ENCODE measurements at regions not wholly inside any gene's neighbourhood (a gene's known extent, or its start where the extent isn't known, plus 50 kb on each side); places are given as distances from the start of the nearest gene placed in this dataset.

DNA sequence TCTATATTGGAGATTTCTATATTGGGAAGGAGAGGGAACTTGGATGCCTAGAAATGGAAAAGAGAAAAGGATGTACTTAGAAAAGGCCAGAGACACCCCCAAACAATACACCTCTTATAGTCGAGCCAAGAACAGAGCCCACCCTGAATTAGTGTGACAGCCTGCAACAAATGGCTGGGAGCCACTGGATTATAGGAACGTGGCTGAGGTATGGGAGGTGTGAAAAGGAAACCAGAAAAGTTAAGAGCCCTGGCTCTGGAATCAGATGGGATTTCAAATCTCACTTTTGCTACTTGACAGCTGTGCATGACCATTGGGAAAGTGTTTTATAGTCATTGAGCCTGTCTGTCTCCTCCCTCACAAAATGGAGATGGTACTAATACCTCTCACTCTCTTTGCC, 394.0 kb downstream of the ZNF521 start:
- Histone ChIP-seq H3K27me3 (ENCODE audit: insufficient read depth, low read length, poor library complexity, severe bottlenecking) (no peaks in the 10 kb centered on the region), H3K36me3 (ENCODE audit: insufficient read depth, low read length) (no peaks in the 10 kb centered on the region), H3K4me1 (ENCODE audit: insufficient read depth, low read length) (no peaks in the 10 kb centered on the region), H3K4me3 (ENCODE audit: low read length) (no peak overlapping the region), H3K9me3 (ENCODE audit: low read length) (no peaks in the 10 kb centered on the region), H3K27ac (ENCODE audit: low read depth, low read length) (no peak overlapping the region)
- Mint-ChIP-seq H3K27ac (no peak overlapping the region), H3K36me3 (no peaks in the 10 kb centered on the region), H3K9me3 (peaks cover 0 to 8% (median 0%) of the 10 kb centered on the region in 5 donors), H3K4me1 (no peaks in the 10 kb centered on the region), H3K27me3 (peaks cover 0 to 2% of the 10 kb centered on the region in 2 donors), H3K4me3 (no peak overlapping the region)
- ChIA-PET CTCF (no interaction called here), POLR2A (no interaction called here)
- no peak for DNase-seq

DNA sequence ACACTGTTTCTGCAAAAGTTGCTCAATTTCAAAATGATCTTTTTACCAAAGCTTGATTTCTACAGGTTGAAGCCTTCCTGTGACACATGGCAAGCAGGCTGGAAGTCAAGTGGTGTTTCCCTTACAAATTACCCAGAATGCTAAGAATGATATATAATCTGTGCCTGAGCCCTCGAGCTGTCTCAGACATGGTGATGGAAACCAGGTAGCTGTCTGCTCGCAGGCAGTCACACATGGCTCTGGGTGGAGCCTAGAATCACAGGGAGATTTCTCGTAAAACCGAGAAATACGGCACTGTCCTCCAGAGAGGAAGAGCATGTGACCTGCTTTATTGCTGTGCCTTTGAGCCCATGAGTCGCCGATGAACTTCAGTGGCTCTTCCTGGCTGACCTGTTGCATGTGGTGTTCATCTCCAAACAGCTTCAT, 392.9 kb downstream of the ZNF521 start:
- CTCF ChIA-PET, result no interaction called here
- H3K27me3 ChIP-seq (ENCODE audit: insufficient read depth, low read length, poor library complexity, severe bottlenecking), result no peaks in the 10 kb centered on the region
- H3K27me3 Mint-ChIP-seq, result peaks cover 0 to 2% of the 10 kb centered on the region in 2 donors

DNA sequence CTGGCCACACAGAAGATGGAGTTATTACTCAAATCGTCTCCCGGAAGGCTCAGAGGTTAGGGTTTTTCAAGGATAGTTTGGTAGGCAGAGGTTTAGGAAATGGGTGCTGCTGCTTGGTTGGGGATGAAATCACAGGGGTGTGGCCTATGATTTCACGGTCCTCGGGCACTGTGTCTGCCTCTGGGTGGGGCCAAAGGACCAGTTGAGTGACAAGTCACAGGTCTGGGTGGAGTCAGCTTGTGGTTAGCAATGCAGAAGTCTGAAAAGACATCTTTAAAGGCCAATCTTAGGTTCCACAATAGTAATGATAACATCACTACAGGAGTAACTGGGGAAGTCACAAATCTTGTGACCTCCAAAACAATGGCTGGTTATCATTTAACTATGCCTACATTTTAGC, 387.8 kb downstream of the ZNF521 start:
- peaks cover 0 to 7% (median 3%) of the 10 kb centered on the region in 5 donors for H3K9me3 Mint-ChIP-seq
- H3K4me1 ChIP-seq (ENCODE audit: insufficient read depth, low read length), result no peaks in the 10 kb centered on the region
- no peaks in the 10 kb centered on the region for H3K27me3 ChIP-seq (ENCODE audit: insufficient read depth, low read length, poor library complexity, severe bottlenecking)
- H3K4me3 Mint-ChIP-seq, result no peak overlapping the region
- H3K27me3 Mint-ChIP-seq, result peaks cover 0 to 2% of the 10 kb centered on the region in 2 donors
- H3K4me3 ChIP-seq (ENCODE audit: low read length), result no peak overlapping the region
- ChIA-PET POLR2A (no interaction called here), CTCF (no interaction called here)
- no peaks in the 10 kb centered on the region for H3K36me3 ChIP-seq (ENCODE audit: insufficient read depth, low read length)
- no peak overlapping the region for H3K27ac Mint-ChIP-seq
- H3K27ac ChIP-seq (ENCODE audit: low read depth, low read length), result no peak overlapping the region
- no peaks in the 10 kb centered on the region for H3K9me3 ChIP-seq (ENCODE audit: low read length)
- H3K36me3 Mint-ChIP-seq, result no peaks in the 10 kb centered on the region
- H3K4me1 Mint-ChIP-seq, result no peaks in the 10 kb centered on the region
- DNase-seq, result no peak

More for the DNA sequence above, 392.9 kb downstream of the ZNF521 start:
- no peak overlapping the region for H3K27ac Mint-ChIP-seq
- DNase-seq, result no peak
- no peaks in the 10 kb centered on the region for H3K36me3 Mint-ChIP-seq
- H3K36me3 ChIP-seq (ENCODE audit: insufficient read depth, low read length), result no peaks in the 10 kb centered on the region
- peaks cover 0 to 8% (median 0%) of the 10 kb centered on the region in 5 donors for H3K9me3 Mint-ChIP-seq
- H3K4me1 ChIP-seq (ENCODE audit: insufficient read depth, low read length), result no peaks in the 10 kb centered on the region
- no peak overlapping the region for H3K4me3 Mint-ChIP-seq
- H3K4me1 Mint-ChIP-seq, result no peaks in the 10 kb centered on the region
- no peaks in the 10 kb centered on the region for H3K9me3 ChIP-seq (ENCODE audit: low read length)
- POLR2A ChIA-PET, result no interaction called here
- H3K4me3 ChIP-seq (ENCODE audit: low read length), result no peak overlapping the region
- no peak overlapping the region for H3K27ac ChIP-seq (ENCODE audit: low read depth, low read length)

DNA sequence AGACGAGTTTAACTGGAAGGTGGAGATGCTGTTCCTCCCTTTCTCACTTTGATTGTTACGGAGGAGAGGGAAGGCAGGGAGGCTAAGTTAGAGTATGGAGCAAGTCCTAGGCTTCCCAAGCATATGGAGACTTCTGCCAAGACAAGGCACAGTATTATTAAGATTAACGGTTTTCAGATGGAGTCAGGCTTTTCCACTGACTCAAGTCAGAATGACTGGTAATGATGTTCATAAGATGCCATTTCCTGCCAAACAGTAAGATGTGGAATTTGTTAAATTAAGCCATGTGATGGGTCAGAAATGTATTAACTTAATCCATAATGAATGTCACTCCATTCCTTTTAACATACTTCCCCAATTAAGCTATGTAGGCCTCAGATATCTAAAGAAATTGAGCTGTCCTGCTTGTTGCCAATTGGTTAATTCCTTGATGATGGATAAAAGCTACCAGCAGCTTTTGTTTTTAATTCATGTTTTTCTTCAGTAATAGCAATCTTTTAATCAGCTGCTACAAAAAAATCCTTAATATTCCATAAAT, 383.7 kb downstream of the ZNF521 start:
- CTCF ChIA-PET, result no interaction called here

DNA sequence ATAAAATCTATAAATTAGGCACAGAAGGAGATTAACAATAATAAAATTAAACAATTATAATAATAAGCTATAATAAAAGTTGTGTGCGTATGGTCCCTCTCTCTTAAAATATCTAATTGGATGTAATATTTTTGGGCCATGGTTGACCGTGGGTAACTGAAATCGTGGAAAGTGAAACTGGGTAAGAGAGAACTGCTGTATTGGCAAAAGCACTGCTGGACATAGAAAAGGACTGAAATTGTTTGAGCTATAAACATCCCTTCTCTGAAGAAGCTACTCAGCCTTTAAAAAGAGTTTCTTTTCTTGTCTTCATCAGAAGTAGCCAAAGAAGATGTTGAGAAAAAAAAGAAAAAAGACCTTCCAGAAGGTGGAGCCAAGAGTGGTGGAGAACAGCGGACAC, 379.4 kb downstream of the ZNF521 start:
- ChIA-PET POLR2A (no interaction called here), CTCF (no interaction called here)
- H3K27me3 Mint-ChIP-seq, result peaks cover 3% of the 10 kb centered on the region in 2 donors
- no peaks in the 10 kb centered on the region for H3K36me3 Mint-ChIP-seq
- no peak overlapping the region for H3K27ac Mint-ChIP-seq
- no peaks in the 10 kb centered on the region for H3K4me1 ChIP-seq (ENCODE audit: insufficient read depth, low read length)
- H3K4me3 Mint-ChIP-seq, result no peak overlapping the region
- no peaks in the 10 kb centered on the region for H3K27me3 ChIP-seq (ENCODE audit: insufficient read depth, low read length, poor library complexity, severe bottlenecking)
- peaks cover 0 to 2% (median 0%) of the 10 kb centered on the region in 5 donors for H3K9me3 Mint-ChIP-seq
- no peak overlapping the region for H3K27ac ChIP-seq (ENCODE audit: low read depth, low read length)
- H3K36me3 ChIP-seq (ENCODE audit: insufficient read depth, low read length), result no peaks in the 10 kb centered on the region
- H3K4me3 ChIP-seq (ENCODE audit: low read length), result no peak overlapping the region
- no peak for DNase-seq
- H3K4me1 Mint-ChIP-seq, result no peaks in the 10 kb centered on the region
- no peaks in the 10 kb centered on the region for H3K9me3 ChIP-seq (ENCODE audit: low read length)

More for the DNA sequence above, 383.7 kb downstream of the ZNF521 start:
- no peaks in the 10 kb centered on the region for H3K27me3 ChIP-seq (ENCODE audit: insufficient read depth, low read length, poor library complexity, severe bottlenecking)
- no peaks in the 10 kb centered on the region for H3K4me1 ChIP-seq (ENCODE audit: insufficient read depth, low read length)
- H3K27ac Mint-ChIP-seq, result no peak overlapping the region
- H3K4me1 Mint-ChIP-seq, result no peaks in the 10 kb centered on the region
- no peak overlapping the region for H3K27ac ChIP-seq (ENCODE audit: low read depth, low read length)
- POLR2A ChIA-PET, result no interaction called here
- H3K9me3 ChIP-seq (ENCODE audit: low read length), result no peaks in the 10 kb centered on the region
- no peaks in the 10 kb centered on the region for H3K36me3 ChIP-seq (ENCODE audit: insufficient read depth, low read length)
- peaks cover 0 to 2% of the 10 kb centered on the region in 2 donors for H3K27me3 Mint-ChIP-seq
- no peak for DNase-seq
- no peaks in the 10 kb centered on the region for H3K36me3 Mint-ChIP-seq
- no peak overlapping the region for H3K4me3 Mint-ChIP-seq
- H3K4me3 ChIP-seq (ENCODE audit: low read length), result no peak overlapping the region
- H3K9me3 Mint-ChIP-seq, result peaks cover 0 to 4% (median 2%) of the 10 kb centered on the region in 5 donors

DNA sequence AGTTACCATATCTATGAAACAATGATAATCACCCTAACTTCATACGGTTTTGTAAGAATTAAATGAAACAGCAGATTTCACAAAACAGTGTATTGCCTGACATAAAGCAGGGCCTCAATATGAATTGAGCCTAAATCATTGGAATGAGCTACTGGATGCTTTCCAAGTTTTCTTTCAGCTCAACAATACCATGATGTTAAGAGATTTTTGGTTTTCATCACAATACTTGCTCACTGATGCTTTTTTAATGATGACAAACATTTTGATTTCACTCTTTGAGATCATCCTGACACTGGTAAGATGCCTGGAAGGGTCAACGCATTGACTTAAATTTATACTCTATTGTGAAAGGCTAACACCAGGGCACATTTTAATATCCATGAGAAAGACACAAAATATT, 377.5 kb downstream of the ZNF521 start:
- Histone ChIP-seq H3K27ac (ENCODE audit: low read depth, low read length) (no peak overlapping the region), H3K27me3 (ENCODE audit: insufficient read depth, low read length, poor library complexity, severe bottlenecking) (no peaks in the 10 kb centered on the region), H3K4me3 (ENCODE audit: low read length) (no peak overlapping the region), H3K9me3 (ENCODE audit: low read length) (no peaks in the 10 kb centered on the region), H3K4me1 (ENCODE audit: insufficient read depth, low read length) (no peaks in the 10 kb centered on the region), H3K36me3 (ENCODE audit: insufficient read depth, low read length) (no peaks in the 10 kb centered on the region)
- Mint-ChIP-seq H3K9me3 (peaks cover 0 to 3% (median 0%) of the 10 kb centered on the region in 5 donors), H3K27ac (no peak overlapping the region), H3K4me3 (no peak overlapping the region), H3K27me3 (peaks cover 3 to 8% of the 10 kb centered on the region in 2 donors), H3K4me1 (no peaks in the 10 kb centered on the region), H3K36me3 (no peaks in the 10 kb centered on the region)
- POLR2A ChIA-PET, result no interaction called here
- no peak for DNase-seq
- CTCF ChIA-PET, result no interaction called here

DNA sequence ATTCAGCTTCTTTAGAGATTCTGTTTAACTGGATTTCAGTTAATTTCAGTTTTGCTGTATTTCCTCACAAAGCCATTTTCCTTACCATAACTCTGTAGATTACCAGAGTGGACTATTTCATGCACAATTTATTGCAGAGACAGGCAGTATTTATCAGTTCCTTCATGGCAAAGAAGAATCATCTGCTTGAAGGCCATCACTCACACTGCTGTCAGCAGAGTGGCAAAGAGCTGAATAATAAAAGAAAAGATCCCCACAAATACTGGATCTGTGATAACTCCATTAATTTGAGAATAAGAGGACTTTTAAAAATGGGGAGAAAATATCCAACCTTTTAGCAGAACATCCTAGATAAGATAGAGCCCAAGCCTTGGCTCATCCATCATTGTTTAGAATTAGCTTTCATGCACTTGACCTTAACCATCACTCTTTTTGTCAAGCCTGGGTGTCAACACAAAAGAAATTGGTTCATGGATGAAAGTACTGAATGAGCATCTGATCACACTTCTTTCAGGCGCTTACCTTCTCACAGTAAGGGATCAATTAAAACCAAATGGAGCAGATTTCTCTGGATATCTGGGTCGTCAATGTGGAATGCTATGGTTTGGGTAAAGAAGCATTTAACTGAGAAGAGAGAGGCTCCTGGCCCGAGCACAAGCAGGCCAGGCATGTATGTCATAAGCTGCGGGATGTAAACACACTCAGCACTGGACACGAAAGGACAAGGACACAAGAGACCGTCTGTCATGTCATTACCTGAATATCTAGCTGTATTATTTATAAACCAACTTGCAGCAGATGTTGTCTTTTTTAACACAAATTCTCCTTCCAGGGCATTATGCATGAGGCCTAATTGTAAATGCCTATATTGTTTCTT, 376.2 kb downstream of the ZNF521 start:
- Mint-ChIP-seq H3K36me3 (no peaks in the 10 kb centered on the region), H3K4me1 (no peaks in the 10 kb centered on the region), H3K27ac (no peak overlapping the region), H3K4me3 (no peak overlapping the region), H3K9me3 (peaks cover 0 to 4% (median 0%) of the 10 kb centered on the region in 5 donors), H3K27me3 (peaks cover 1 to 13% of the 10 kb centered on the region in 2 donors)
- no peaks in the 10 kb centered on the region for H3K4me1 ChIP-seq (ENCODE audit: insufficient read depth, low read length)
- ChIA-PET POLR2A (no interaction called here), CTCF (no interaction called here)
- H3K4me3 ChIP-seq (ENCODE audit: low read length), result no peak overlapping the region
- no peak overlapping the region for H3K27ac ChIP-seq (ENCODE audit: low read depth, low read length)
- DNase-seq, result no peak
- no peaks in the 10 kb centered on the region for H3K27me3 ChIP-seq (ENCODE audit: insufficient read depth, low read length, poor library complexity, severe bottlenecking)
- H3K36me3 ChIP-seq (ENCODE audit: insufficient read depth, low read length), result no peaks in the 10 kb centered on the region
- H3K9me3 ChIP-seq (ENCODE audit: low read length), result no peaks in the 10 kb centered on the region

DNA sequence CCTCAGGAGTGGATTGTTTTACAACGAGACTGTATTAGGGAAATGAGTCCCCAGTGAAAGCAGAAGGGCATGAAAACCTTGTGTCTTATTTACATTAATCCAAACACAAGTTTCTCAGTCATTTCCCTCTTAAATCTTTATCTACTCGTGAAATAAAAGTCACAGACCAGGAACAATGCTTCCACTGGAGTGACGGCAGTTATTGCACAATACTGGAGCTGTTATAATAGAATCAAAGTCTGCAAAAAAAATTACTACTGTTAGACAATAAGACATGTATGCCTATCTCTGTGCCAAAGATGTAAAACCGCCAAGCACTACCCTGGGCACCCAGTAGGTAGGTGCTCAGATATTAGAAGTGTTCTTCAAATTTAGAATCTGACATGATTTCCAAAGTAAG, 375.5 kb downstream of the ZNF521 start:
- Mint-ChIP-seq H3K4me3 (no peak overlapping the region), H3K4me1 (no peaks in the 10 kb centered on the region), H3K9me3 (peaks cover 0 to 4% (median 0%) of the 10 kb centered on the region in 5 donors), H3K36me3 (no peaks in the 10 kb centered on the region), H3K27ac (no peak overlapping the region), H3K27me3 (peaks cover 1 to 13% of the 10 kb centered on the region in 2 donors)
- ChIA-PET CTCF (no interaction called here), POLR2A (no interaction called here)
- Histone ChIP-seq H3K4me1 (ENCODE audit: insufficient read depth, low read length) (no peaks in the 10 kb centered on the region), H3K9me3 (ENCODE audit: low read length) (no peaks in the 10 kb centered on the region), H3K27me3 (ENCODE audit: insufficient read depth, low read length, poor library complexity, severe bottlenecking) (no peaks in the 10 kb centered on the region), H3K36me3 (ENCODE audit: insufficient read depth, low read length) (no peaks in the 10 kb centered on the region), H3K27ac (ENCODE audit: low read depth, low read length) (no peak overlapping the region), H3K4me3 (ENCODE audit: low read length) (no peak overlapping the region)
- no peak for DNase-seq

All from CD8-positive, alpha-beta memory T cell (primary cell).